ENCODE measurements at regions not wholly inside any gene's neighbourhood (a gene's known extent, or its start where the extent isn't known, plus 50 kb on each side); places are given as distances from the start of the nearest gene placed in this dataset.

DNA sequence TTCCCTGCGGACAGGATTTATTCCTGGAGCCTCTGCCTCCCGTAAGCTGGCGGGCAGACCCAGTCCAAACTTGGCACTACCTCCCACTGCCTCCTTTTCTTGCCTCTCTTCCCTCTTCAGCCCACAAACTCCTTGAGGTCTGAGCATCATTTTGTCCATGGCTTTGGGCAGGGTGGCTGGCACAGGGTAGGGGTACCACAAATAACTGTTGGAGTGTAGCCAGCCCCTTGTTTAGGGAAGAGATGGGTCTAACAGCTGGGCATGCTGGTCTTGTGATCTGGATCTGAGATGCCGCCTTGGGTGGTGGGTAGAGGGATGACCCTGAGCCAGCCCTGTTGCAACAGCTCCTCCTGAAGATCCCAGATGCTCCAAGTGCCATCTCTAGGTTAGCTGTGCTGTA is 71.4 kb upstream of the CLDN14 start:
- TF ChIP-seq CTCF (IDR thresholded peaks at IDR 0.05) (no peak), POLR2A (IDR thresholded peaks at IDR 0.05) (no peak)
